Hippocampal formation (tissue), 2 donors: ENCODE measurements at regions not wholly inside any gene's neighbourhood (a gene's known extent, or its start where the extent isn't known, plus 50 kb on each side); places are given as distances from the start of the nearest gene placed in this dataset.
"Not testable (repeated sequence)": the region's sequence is repeated elsewhere in the genome, so short reads cannot be mapped to it uniquely, and the experiment has no call there.

Source experiments
- DNase-seq, 2 donors: peaks; one replicate each; lab custom pipeline; 2025; lab: John Stamatoyannopoulos, UW

DNA sequence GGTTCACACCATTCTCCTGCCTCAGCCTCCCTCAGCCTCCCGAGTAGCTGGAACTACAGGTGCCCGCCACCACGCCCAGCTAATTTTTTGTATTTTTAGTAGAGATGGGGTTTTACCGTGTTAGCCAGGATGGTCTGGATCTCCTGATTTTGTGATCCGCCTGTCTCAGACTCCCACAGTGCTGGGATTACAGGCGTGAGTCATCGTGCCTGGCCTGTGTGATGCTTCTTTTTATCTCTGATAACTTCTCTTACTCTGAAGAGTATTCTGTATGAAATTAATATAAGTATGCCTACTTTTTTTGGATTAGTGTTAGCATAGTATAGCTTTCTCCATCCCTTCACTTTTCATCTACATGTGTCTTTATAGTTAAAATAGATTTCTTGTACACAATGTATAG is 180.8 kb upstream of the GALNT15 start:
- not testable (repeated sequence) for DNase-seq

DNA sequence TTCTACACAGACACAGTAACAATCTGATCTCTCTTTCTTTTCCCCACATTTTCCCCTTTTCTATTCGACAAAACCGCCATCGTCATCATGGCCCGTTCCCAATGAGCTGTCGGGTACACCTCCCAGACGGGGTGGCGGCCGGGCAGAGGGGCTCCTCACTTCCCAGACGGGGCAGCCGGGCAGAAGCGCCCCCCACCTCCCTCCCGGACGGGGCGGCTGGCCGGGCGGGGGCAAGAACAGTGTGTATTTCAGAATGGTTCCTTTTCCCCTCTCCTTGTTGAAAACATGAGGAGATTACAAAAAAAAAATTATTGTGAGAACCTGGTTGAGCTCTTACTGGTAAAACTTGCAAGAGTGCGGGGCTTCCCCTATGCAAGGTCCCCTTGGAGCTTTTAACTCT is 178.0 kb upstream of the GALNT15 start:
- DNase-seq: not testable (repeated sequence)

DNA sequence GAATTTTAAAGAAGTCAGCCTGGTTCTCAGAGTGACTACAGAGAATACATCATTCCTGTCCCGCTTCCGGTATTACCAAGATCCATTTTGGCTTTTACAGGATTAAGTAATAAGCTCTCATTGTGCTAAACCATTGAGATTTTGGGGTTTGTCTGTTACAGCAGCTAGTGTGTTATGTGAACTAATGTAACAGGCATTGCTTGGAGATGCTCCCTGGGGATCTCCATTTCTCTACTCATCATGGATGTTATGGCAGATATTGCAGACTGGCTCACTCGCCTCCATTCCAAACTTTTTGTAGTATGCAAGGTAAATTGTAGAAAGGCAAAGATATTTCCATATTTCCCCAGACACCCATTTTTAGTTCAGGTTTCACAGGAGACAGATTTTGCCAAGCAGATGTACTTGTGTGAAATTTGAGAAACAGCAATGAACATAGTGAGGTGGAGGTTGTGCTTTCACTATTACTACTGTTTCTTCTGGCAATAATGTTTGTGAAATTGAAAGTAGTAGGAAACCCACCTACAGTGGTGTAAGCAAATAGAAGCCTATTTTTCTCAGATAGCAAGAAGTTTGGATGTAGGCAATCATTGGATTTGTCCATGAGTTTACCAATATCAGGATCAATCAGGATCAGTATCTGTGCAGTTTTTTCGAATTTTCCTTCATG is 177.1 kb upstream of the GALNT15 start:
- no peak for DNase-seq

DNA sequence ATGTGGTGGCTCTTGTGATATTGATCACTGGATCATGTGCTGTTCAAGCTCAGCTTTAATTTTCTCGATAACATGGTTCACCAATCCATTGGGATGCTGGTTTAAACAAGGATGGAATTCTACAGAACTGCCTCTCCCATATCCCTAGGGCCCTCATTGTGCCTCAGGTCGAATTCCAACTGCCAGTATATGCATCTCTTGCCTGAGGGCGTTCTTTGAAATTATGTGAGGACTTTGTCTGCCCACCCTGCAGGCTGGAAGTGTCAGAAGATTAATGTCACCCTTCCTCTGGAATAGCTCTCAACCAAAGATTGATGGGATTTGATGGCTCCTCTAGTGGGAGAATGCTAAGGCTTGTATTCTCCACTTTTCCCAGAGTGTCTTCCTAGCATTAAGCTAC is 175.6 kb upstream of the GALNT15 start:
- no peak for DNase-seq

DNA sequence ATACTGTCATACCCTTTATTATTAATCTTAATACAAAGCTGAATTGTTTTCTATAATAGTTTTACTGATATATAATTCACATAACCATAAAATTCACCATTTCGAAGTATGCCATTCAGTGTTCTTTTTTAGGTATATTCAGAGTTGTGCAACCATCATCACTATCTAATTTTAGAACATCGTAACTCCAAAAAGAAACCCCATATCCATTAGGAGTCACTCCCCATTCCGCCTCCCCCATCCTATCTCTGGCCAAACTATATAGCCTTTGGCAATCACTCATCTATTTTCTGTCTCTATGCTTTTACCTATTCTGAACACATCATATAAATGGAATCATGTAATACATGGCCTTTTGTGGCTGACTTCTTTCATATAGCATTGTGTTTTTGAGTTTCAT is 169.7 kb upstream of the GALNT15 start:
- DNase-seq: no peak

DNA sequence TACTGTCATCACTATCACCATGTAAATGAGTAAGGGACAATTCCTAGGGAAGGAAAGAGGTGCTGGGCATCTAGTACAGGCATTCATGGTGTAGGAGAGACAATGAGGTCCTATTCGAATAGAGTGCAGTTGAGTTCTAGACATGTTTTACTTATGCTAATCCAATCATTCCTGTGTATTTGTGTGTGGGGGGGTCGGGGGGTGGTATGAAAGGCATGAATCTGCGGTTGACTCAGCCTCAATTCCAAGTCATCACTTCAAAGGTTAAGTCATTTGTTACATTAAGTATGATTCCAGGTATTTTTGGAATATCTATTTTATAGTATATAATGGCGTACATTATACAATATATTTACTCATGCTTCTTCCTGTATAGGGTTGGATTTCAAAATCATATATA is 163.1 kb upstream of the GALNT15 start:
- no peak for DNase-seq

DNA sequence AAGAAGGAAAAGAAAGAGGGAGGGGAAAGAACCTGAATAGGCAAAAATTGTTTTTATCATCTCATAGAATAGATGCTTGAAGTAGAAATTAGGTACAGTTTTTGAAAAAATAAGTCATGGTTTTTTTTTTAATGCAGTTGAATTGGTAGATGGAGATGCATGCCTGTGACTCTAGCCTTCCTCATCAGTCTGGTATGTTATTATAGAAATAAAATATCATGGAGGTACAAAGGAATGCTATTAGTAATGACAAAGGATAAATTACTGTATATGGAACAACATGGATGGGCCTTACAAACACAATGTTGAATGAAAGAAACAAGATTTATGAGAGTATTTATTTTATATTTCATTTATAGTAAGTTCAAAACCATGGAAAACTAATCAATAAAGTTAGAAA is 162.4 kb upstream of the GALNT15 start:
- no peak for DNase-seq

DNA sequence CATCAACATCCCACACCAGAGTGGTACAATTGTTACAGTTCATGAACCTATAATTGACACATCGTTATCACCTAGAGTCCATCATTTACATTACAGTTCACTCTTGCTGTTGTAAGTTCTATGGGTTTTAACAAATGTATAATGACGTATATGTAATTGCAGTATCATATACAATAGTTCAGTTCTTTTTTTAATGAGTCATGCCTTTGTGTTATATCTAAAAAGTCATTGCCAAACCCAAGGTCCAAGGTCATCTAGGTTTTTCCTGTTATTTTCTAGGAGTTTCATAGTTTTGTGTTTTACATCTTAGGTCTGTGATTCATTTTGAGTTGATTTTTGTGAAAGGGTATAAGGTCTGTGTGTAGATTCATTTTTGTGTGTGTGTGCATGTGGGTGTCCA is 160.9 kb upstream of the GALNT15 start:
- no peak for DNase-seq

DNA sequence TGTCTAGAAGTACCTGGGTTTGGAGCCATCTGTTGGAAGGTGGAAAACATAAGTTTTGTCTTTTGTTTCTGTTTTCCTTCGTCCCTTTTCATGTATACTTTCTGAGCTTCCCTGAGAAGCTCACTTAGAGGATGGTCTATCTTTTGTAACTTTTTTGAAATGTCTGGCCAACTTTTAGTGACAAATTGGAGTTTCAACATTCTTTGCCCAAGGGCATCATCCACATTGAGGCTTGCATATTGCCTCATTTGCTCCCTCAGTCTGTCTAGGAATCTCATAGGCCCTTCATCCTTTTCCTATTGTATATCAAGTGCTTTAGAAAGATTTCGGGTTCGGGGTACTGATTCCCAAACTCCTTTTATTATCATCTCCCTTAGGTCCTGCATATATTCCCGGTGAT is 152.7 kb upstream of the GALNT15 start:
- not testable (repeated sequence) for DNase-seq

DNA sequence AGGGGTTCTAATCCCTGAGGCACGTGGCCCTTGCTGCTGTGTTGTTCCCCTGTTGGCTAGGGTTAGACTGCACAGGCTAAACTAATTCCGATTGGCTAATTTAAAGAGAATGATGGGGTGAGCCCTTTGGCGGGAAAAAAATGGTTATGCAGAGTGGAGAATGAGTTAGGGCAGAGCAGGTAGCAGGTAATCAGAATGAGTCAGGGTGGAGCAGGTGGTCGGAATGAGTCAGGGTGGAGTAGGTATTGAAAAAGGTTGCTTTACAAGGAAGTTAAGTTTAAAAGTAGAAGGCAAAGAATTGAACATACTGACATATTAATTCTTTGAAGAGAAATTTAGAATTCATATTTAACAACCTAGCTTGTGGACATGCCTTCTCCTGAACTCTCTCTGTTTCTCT is 150.6 kb upstream of the GALNT15 start:
- not testable (repeated sequence) for DNase-seq

DNA sequence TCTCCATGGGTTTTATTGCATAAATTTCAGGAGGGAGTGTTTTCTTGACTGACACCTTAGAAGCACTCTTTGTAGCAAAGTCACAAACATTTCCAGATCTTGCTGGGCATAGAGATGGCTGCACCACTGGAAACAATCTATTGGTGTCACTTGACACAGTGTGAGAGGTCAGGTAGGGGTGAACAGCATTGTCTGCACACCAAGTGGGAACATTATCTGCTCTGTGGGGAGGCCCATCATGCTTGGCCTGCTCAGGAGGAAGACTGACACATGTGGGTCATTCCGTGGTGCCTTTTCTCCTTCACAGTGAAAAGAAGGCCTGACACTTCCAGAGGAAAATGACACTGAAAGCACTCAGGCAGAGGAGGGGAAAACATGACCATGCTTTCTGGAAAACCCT is 149.9 kb upstream of the GALNT15 start:
- no peak for DNase-seq

DNA sequence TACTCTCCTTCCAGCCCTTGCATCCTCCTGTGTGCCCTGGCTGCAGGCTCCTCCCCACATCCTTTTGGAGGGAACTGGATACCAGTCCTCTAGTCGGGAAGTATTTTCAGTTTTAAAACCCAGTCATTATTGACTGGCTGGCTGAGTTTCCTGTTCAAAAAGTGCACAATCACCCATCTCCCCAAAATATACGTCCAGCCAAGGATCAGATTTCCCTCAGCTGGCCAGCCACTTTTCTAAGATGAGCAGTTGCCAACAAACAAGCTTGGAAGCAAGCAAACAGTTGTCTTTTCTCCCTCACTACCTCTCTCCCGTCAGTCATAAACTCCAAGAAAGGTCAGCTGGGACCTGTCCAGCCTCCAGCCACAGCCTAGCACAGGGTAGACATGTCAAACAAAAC is 147.7 kb upstream of the GALNT15 start:
- no peak for DNase-seq

DNA sequence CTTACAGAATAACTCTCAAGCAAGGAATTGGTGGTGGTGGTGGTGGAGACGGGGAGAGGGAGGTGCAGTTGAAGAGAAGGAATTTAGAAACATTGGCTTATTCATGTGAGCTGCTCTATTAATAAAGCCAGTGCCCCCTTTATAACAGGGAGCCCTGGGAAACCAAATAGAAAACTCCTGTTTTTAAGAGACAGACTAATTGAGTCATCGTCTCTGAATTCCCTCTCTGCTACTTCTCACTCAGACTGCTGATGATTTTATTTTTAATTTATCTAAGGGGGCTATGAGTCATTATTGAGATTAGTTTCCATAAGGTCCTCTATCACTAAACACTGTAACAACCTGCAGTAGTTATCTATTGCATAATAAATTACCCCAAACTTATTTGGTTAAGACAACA is 145.9 kb upstream of the GALNT15 start:
- no peak for DNase-seq

DNA sequence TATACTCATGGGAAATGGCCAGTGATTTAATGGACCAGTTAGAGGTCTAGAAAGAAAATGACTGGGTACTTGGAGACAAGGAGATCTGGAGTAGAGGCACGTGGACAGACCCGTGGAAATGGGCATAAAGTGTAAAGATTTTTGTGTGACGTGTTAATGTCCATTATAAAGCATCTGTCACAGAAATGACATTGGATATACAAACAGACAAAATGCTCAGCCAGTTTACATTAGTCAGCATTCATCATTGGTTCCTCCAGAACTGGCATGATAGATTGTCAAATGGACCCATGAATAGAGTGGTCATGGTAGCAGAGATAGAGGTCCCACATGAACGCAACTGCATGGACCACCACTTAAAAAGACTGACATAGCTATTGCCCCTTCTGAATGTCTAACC is 144.1 kb upstream of the GALNT15 start:
- DNase-seq: no peak

DNA sequence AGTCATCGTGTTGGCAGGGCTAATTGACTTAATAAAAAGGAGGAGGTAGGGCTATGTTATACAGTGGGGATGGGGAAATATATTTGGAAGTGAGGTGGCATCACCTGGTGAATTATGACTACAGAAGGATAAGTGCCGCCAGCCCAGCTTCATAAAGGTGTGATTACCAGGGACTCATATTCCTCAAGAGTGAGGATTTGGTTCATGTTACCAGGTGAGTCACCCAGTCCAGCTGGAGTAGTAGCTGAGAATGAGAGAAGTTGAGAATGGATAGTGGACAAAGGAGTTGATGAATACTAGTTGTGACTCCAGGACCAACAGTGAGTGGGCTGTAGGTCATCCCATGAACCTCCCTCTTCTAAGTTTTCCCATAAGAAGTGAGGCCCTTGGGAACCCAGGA is 143.0 kb upstream of the GALNT15 start:
- DNase-seq: no peak

DNA sequence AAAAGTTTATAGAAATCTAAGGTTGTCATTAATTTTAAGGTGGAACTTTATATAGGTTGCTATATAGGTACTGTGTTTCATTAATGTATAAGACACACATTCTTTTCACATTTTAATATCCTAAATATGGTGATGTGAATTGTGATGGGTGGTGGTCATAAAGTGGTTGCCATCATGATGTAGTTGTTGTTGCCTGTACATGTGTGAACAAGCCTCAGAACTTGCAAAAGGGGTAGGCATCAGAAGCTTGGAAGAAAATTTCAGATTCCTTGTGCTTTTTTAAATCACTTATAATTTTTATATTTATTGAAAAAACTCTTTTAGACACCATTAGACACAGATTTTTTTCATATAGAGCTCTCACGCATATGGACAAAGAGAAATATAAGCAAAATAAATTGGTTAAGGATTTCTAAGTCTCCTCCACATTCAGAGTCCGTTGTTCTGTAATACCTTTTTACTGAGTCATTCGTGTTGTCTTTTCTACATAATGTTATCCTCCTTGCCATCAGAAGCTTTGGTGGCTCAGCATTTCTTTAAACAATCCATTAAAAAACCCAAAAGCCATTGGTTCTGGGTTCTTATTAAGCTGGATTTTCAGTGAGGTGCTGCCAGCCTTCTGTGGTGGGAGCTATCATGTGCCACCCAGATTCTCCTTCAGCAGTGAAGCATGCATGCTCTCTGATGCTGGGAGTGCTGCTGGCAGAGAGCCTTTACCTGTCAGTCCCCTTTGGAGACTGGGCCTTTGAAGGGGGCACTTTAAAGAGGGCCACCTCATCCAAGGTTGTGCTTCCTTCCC is 140.4 kb upstream of the GALNT15 start:
- no peak for DNase-seq

DNA sequence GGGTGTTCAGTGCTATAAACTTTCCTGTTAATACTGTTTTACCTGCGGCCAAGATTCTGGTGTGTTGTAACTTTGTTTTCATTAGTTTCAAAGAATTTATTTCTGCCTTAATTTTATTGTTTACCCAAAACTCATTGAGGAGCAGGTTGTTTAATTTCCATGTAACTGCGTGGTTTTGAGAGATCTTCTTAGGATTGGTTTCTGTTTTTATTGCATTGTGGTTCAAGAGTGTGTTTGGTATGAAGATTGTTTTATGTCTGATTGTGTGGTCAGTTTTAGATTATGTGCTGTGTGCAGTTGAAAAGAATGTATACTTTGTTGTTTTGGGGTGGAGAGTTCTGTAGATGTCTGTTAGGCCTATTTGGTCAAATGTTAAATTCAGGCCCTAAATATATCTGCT is 133.5 kb upstream of the GALNT15 start:
- DNase-seq: no peak

DNA sequence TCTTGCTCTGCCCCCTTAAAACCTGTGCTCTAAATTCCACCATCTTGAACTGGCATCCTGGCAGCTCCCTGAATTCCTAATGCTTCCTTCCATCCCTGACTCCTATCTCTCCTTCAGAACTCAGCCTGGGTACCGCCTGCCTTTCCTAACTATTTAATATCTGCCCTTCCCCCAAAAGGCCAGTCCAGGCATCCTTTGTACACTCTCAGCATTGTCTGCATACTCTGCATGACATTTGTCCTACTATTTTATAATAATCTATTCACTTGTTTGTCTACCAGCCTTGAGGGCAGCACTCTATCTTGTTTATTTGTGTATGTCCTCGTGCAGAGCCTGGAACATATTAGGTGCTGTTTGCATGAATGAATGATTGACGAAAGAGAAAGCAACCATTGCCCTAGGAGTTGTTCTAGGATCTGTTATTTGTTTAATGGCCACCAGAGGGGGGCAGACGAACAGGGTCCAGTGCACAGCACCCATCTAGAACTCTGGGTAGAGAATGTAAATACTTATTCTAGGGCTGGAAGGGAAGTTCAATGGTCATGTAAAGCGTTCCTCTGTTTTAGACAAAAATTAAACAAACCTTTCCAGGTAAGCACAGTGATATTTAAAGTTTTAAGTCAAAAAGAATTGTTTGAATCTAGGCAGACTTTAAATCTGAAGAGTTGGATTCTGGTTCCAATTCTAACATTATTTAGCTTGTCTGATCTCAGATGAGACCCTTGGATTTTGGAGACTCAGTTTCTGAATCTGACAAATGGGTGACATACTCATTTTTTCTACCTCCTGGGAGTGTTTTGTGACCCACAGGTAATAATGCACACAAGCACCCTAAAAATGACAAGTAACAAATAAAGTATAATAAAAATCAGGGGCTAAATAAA is 125.8 kb upstream of the GALNT15 start:
- DNase-seq: peak; percentile 49 to 87

DNA sequence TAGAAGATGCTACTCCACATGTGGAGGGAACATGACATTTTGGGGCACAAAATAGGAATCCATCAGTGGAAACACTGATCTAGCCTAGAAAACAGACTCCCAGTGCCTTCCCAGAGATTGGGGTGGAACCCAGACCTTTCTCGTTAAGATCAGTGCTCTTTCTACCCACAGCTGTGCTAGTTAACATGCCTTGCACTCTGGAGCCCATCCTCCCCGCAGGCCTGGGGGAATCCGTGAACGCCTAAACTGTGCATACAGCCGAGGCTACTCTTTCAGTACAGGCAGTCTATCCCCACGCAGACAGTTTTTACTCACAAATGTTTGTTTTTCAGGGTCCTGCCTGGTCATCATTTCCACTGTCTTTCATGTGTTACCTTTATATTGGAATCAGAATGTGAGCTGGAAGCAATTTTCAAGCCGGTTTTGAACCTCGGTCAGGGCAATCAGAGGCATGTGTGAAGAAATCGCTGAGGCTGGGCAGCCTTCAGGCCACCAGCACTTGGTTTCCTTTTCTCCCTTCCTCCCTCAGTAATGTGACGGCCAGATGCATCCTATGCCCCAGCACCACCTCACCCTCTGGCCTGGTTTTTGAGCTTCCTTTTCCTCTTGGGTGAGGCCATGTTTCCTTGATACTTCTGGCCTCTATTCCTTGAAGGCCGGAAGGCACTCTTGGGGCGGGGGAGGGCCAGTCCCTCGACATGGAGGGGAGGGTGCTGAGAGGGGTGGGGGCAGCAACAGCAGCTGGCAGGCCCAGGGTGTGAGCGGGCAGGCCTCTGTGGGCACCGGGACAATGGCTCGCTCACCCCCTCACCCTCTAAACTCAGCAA is 123.6 kb upstream of the GALNT15 start:
- DNase-seq: no peak

DNA sequence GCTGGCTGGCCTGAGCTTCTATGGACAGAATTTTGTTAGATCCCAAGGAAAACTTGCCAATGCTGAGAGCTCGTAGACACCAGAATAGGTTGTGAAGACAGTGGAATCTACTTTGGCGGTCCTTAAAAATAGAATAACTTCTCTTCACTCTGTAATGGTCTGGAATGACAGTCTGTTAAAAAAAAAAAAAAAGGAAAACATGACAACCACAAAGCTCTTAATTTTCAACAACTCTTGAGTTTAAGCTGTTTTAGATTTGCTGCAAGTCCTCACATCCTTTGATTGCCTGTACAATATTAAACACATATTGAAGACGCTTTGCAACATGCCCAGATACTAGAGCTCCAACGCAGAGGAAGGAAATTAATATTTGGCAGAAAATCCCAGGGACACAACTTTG is 122.8 kb upstream of the GALNT15 start:
- no peak for DNase-seq

DNA sequence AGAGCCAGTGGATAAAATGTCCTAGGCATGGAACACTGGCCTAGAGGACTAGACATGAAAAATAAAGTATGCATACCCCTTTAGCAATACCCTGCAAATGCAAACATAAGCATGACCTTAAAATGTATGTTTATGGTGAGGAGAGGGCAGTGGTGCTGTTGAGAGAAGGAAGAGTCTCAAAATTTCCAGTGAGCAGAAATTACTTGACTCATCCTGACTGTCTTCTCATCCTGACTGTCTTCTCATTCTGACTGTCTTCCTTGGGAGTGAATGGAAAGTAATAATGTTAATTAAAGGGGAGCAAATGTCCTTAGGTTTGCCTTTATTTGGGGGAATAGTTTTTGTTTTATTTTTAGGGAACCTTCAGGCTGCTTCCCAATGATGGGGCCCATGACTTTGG is 121.5 kb upstream of the GALNT15 start:
- DNase-seq: no peak

DNA sequence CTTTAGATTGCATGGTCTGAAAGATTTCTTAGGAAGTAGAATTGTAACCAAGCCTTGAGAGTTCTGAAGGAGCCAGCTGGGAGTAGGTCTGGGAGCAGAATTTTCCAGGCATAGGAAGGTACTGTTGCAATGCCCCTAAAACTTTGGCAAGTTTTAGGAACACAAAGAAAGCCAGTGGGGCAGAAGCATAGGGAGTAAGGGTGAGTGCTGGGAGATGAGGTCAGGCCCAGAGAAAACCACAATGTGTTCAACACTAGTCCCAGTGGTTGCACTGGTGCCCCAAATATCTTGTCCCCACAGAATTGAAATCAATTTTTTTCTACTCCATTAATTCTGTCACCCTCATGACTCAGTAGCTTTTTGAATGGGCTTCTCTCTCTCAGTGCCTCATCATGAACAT is 120.7 kb upstream of the GALNT15 start:
- no peak for DNase-seq
